Epithelial cell of proximal tubule (primary cell): ENCODE measurements at regions not wholly inside any gene's neighbourhood (a gene's known extent, or its start where the extent isn't known, plus 50 kb on each side); places are given as distances from the start of the nearest gene placed in this dataset.
A peak's percentile ranks its signal among the peaks of the same experiment; 100 is the strongest.
"Not testable (repeated sequence)": the region's sequence is repeated elsewhere in the genome, so short reads cannot be mapped to it uniquely, and the experiment has no call there.

Source experiments
- DNase-seq: peaks from one replicate; pipeline ENCODE4 v3.0.0-alpha.2; 2011; ENCODE audit warnings: low read depth
- H3K4me3 ChIP-seq: 2 replicates; pipeline ENCODE4 v1.5.1; 2011; ENCODE audit warnings: low read depth, mild to moderate bottlenecking, low read length
- CTCF ChIP-seq: conservative IDR thresholded peaks from 2 replicates; pipeline ENCODE4 v1.5.1; 2012; ENCODE audit warnings: low read depth, mild to moderate bottlenecking, low read length

- no peak overlapping the region for H3K4me3 ChIP-seq
- no peak for DNase-seq
- no peak for TF ChIP-seq CTCF
These were observed 614.3 kb downstream of the DIPK2A start for GRCh38 chr3:144585953-144586352.

- no peak for DNase-seq
- TF ChIP-seq CTCF = no peak
- H3K4me3 ChIP-seq = no peak overlapping the region
These were observed 614.8 kb downstream of the DIPK2A start for GRCh38 chr3:144586382-144586781.

- peak; percentile 4 for DNase-seq
- TF ChIP-seq CTCF = no peak
- H3K4me3 ChIP-seq = no peak overlapping the region
These were observed 619.2 kb downstream of the DIPK2A start for GRCh38 chr3:144590854-144591253.

- no peak for TF ChIP-seq CTCF
- H3K4me3 ChIP-seq = no peak overlapping the region
These were observed 622.3 kb downstream of the DIPK2A start for GRCh38 chr3:144593881-144594280.

DNA sequence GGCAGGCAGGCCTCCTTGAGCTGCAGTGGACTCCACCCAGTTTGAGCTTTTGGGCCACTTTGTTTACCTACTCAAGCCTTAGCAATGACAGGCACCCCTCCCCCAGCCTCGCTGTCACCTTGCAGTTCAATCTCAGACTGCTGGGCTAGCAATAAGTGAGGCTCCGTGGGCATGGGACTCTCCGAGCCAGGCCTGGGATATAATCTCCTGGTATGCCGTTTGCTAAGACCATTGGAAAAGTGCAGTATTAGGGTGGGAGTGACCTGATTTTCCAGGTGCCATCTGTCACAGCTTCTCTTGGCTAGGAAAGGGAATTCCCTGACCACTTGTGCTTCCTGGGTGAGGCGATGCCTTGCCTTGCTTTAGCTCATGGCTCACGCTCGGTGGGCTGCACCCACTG, 648.6 kb downstream of the DIPK2A start:
- not testable (repeated sequence) for DNase-seq

More at GRCh38 chr3:144593881-144594280, 622.3 kb downstream of the DIPK2A start:
- DNase-seq = no peak

GRCh38 chr3:144622845-144623244, 651.2 kb downstream of the DIPK2A start:
- DNase-seq = no peak
- H3K4me3 ChIP-seq = no peak overlapping the region
- TF ChIP-seq CTCF = no peak

More for the DNA sequence above, 648.6 kb downstream of the DIPK2A start:
- H3K4me3 ChIP-seq = not testable (repeated sequence)

DNA sequence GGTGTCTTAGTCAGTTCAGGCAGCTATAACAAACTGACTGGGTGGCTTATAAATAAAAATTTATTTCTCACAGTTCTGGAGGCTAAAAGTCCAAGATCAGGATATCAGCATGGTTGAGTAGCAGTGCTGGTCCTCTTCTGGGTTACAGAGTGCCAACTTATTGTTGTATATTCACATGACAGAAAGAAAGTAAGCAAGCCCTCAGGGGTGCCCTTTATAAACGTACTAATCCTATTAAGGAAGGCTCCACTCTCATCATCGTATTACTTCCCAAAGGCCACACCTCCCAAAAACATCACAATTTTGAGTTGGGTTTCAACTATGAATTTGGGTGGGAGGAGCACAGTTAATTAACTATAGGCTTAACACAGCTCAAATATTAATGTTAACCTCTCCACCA, 653.0 kb downstream of the DIPK2A start:
- DNase-seq = no peak
- no peak overlapping the region for H3K4me3 ChIP-seq
- no peak for TF ChIP-seq CTCF

GRCh38 chr3:144626835-144627234, 655.2 kb downstream of the DIPK2A start:
- TF ChIP-seq CTCF = no peak
- no peak overlapping the region for H3K4me3 ChIP-seq
- DNase-seq = no peak
